ENCODE measurements at regions not wholly inside any gene's neighbourhood (a gene's known extent, or its start where the extent isn't known, plus 50 kb on each side); places are given as distances from the start of the nearest gene placed in this dataset.

DNA sequence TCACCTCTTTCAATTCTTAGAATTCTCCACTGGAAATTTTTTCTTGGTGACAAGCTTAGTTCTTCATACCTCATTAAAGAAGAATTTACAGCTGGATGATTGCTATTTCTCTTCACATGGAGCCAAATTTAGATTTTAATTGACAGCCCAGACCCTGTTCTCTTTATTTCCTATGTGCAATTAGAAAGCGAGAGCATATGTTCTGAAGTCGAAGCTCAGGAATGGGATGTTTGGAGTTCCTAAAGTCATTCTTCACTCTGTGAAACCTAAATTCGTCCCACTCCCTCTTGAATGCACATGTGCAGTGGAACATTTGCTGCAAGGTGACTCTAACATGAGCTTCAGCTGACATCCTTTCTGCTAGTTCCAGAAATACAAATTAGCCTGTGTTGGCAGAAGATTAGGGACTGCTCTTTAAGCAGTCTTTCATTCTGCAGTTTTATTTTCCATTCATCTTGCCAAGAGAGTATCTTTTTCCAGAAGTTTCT lies 129.3 kb upstream of the KCNJ16 start:
- Histone ChIP-seq H3K27ac (ENCODE audit: low read depth, low read length) (no peak overlapping the region), H3K9me3 (ENCODE audit: control insufficient read depth in 5 of 5, low read length in 5 of 5) (no peaks in the 10 kb centered on the region), H3K4me1 (ENCODE audit: control insufficient read depth in 5 of 5, insufficient read depth in 5 of 5, low read length in 5 of 5) (peaks cover 0 to 13% (median 11%) of the 10 kb centered on the region in 5 donors), H3K27me3 (ENCODE audit: control insufficient read depth in 5 of 5, insufficient read depth in 4 of 5, low read length in 5 of 5) (no peaks in the 10 kb centered on the region), H3K9ac (ENCODE audit: low read length in 5 of 5) (no peak overlapping the region), H3K36me3 (ENCODE audit: control insufficient read depth in 5 of 5, insufficient read depth in 5 of 5, low read length in 5 of 5) (no peaks in the 10 kb centered on the region), H3K4me3 (ENCODE audit: low read depth in 1 of 5, low read length in 5 of 5) (no peak overlapping the region)

DNA sequence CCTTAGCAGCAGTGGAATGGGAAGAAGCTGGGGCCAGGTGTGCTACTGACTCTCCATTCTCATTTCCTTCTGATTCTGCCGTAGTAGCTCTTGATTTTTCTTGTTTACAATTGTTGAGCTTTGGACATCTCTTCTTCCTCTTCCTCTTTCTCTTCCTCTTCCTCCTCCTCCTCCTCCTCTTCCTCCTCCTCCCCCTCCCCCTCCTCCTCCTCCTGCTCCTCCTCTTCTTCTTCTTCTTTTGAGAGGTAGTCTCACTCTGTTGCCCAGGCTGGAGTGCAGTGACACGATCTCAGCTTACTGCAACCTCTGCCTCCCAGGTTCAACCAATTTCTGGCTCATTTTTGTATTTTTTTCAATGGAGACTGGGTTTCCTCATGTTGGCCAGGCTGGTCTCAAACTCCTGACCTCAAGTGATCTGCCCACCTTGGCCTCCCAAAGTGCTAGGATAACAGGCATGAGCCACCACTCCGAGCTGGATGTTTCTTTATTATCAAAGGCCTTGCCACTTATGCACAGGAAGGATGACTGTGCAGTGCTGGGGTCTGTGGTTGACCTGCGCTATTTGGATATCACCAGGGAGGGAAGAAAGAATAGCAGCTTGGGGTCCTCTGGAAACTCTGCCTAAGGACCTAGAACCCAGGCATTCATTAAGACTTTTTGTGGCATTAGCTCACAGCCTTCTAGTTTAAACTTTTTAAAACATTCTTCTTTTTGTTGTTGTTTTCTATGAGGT lies 127.8 kb upstream of the KCNJ16 start:
- H3K4me3 ChIP-seq (ENCODE audit: low read depth in 1 of 5, low read length in 5 of 5): no peak overlapping the region
- H3K36me3 ChIP-seq (ENCODE audit: control insufficient read depth in 5 of 5, insufficient read depth in 5 of 5, low read length in 5 of 5): no peaks in the 10 kb centered on the region
- peaks cover 0 to 13% (median 11%) of the 10 kb centered on the region in 5 donors for H3K4me1 ChIP-seq (ENCODE audit: control insufficient read depth in 5 of 5, insufficient read depth in 5 of 5, low read length in 5 of 5)
- H3K9me3 ChIP-seq (ENCODE audit: control insufficient read depth in 5 of 5, low read length in 5 of 5): no peaks in the 10 kb centered on the region
- no peak overlapping the region for H3K9ac ChIP-seq (ENCODE audit: low read length in 5 of 5)
- no peak overlapping the region for H3K27ac ChIP-seq (ENCODE audit: low read depth, low read length)
- H3K27me3 ChIP-seq (ENCODE audit: control insufficient read depth in 5 of 5, insufficient read depth in 4 of 5, low read length in 5 of 5): no peaks in the 10 kb centered on the region

DNA sequence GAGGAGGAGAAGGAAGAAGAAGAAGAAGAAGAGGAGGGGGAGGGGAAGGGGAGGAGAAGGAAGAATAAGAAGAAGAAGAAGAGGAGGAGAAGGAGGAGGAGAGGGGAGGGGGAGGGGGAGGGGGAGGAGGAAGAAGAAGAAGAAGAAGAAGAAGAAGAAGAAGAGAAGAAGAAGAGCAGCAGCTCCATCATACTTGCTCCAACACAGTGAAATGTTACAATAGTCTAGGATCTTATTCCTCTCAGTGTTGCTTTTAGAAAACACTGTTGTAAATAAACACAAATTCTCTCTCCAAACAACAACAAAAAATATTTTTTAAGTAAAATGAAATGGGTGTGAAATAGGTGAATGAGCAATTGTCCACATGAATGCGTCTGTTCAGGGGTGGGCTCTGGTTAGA lies 126.6 kb upstream of the KCNJ16 start:
- Histone ChIP-seq H3K4me1 (ENCODE audit: control insufficient read depth in 5 of 5, insufficient read depth in 5 of 5, low read length in 5 of 5) (peaks cover 0 to 13% (median 11%) of the 10 kb centered on the region in 5 donors), H3K27ac (ENCODE audit: low read depth, low read length) (no peak overlapping the region), H3K9me3 (ENCODE audit: control insufficient read depth in 5 of 5, low read length in 5 of 5) (no peaks in the 10 kb centered on the region), H3K27me3 (ENCODE audit: control insufficient read depth in 5 of 5, insufficient read depth in 4 of 5, low read length in 5 of 5) (no peaks in the 10 kb centered on the region), H3K9ac (ENCODE audit: low read length in 5 of 5) (no peak overlapping the region), H3K4me3 (ENCODE audit: low read depth in 1 of 5, low read length in 5 of 5) (no peak overlapping the region), H3K36me3 (ENCODE audit: control insufficient read depth in 5 of 5, insufficient read depth in 5 of 5, low read length in 5 of 5) (no peaks in the 10 kb centered on the region)

DNA sequence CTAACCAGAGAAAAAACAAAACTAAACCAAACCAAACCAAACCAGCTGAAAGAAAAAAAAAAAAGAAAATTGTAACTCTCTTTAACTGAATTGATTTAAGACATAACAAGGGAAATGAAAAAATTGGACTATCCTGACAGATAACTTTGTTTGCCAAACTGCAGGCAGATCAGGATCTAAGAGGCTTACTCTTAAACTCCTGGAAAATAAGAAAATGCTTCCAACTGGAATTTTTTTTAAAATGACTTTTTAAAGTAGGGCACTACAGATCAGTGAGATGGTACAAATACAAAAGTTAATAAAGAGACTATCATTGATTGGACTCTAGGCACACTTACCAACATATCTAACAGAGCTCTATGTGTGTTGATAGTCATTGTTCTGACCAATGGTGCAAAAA lies 125.5 kb upstream of the KCNJ16 start:
- H3K4me3 ChIP-seq (ENCODE audit: low read depth in 1 of 5, low read length in 5 of 5): no peak overlapping the region
- H3K4me1 ChIP-seq (ENCODE audit: control insufficient read depth in 5 of 5, insufficient read depth in 5 of 5, low read length in 5 of 5): peaks cover 0 to 13% (median 11%) of the 10 kb centered on the region in 5 donors
- no peaks in the 10 kb centered on the region for H3K27me3 ChIP-seq (ENCODE audit: control insufficient read depth in 5 of 5, insufficient read depth in 4 of 5, low read length in 5 of 5)
- H3K9ac ChIP-seq (ENCODE audit: low read length in 5 of 5): no peak overlapping the region
- no peaks in the 10 kb centered on the region for H3K9me3 ChIP-seq (ENCODE audit: control insufficient read depth in 5 of 5, low read length in 5 of 5)
- no peaks in the 10 kb centered on the region for H3K36me3 ChIP-seq (ENCODE audit: control insufficient read depth in 5 of 5, insufficient read depth in 5 of 5, low read length in 5 of 5)
- H3K27ac ChIP-seq (ENCODE audit: low read depth, low read length): no peak overlapping the region

DNA sequence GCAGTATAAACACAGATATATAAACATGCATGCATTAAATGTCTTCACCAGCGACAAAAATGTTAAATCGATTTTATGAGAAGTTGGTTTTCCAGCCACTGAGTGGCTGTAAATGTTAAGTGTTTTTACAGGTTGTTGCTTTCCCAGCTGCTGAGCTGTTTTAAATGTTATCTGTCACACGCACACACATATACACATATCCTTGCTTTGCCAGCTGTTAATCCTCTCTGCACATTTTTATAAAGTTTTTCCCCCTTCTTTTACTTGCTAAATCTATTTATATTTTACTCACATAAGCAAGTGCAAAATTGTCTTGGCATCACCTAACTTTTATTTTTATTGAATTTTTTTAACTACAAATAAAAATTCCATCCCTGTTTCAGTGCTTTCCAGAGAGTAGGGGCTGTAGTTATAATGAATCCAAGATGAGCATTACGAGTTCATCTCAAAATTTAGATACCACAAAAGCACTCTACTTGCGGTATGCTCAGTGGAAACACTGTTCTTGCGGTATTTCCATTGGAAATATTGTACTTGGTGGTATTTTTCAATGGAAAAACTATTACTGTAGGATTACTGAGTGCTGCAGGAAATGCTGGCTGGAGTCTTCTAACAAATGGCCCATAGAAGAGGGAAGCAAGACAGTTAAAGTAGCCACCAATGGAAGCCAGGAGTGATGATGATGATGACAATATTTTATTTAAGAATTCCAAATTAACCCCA lies 124.9 kb upstream of the KCNJ16 start:
- Histone ChIP-seq H3K36me3 (ENCODE audit: control insufficient read depth in 5 of 5, insufficient read depth in 5 of 5, low read length in 5 of 5) (no peaks in the 10 kb centered on the region), H3K4me1 (ENCODE audit: control insufficient read depth in 5 of 5, insufficient read depth in 5 of 5, low read length in 5 of 5) (peaks cover 0 to 11% (median 9%) of the 10 kb centered on the region in 5 donors), H3K9me3 (ENCODE audit: control insufficient read depth in 5 of 5, low read length in 5 of 5) (no peaks in the 10 kb centered on the region), H3K27ac (ENCODE audit: low read depth, low read length) (no peak overlapping the region), H3K27me3 (ENCODE audit: control insufficient read depth in 5 of 5, insufficient read depth in 4 of 5, low read length in 5 of 5) (no peaks in the 10 kb centered on the region), H3K9ac (ENCODE audit: low read length in 5 of 5) (no peak overlapping the region), H3K4me3 (ENCODE audit: low read depth in 1 of 5, low read length in 5 of 5) (no peak overlapping the region)

DNA sequence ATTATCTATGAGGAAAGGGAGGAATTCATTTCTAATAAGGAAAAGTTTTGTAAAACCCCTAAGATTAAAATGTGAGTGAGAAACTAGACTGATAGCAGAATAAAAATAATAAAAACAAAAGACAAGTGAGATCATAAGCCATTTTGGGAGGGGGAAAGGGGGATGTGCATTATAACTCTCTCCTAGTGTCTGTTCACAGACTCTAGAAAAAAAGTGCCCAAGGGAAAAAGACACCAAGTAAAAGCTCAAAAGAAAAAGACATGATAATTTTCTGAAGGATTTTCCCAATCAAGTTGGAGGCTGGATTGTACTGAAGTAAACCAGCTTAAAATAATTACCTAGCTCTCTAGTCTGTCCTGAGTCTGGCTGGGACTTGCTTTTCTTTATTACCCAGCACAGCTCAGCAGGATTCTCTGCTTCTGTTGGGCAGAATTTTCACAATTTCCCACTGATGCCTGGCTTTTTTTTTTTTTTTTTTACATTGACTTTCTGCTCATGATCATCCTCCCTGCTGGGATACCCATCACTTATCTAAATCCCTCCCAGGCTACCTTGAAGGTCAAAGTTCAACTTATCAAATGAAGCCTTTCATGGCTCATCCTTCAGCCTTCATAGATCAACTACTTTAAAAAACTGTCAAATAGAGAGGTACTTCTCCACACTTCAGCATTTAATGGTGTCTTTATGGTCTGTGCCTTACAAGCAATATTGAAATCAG lies 124.2 kb upstream of the KCNJ16 start:
- no peak overlapping the region for H3K9ac ChIP-seq (ENCODE audit: low read length in 5 of 5)
- no peaks in the 10 kb centered on the region for H3K36me3 ChIP-seq (ENCODE audit: control insufficient read depth in 5 of 5, insufficient read depth in 5 of 5, low read length in 5 of 5)
- peaks cover 0 to 4% (median 2%) of the 10 kb centered on the region in 5 donors for H3K4me1 ChIP-seq (ENCODE audit: control insufficient read depth in 5 of 5, insufficient read depth in 5 of 5, low read length in 5 of 5)
- no peak overlapping the region for H3K27ac ChIP-seq (ENCODE audit: low read depth, low read length)
- no peaks in the 10 kb centered on the region for H3K9me3 ChIP-seq (ENCODE audit: control insufficient read depth in 5 of 5, low read length in 5 of 5)
- H3K4me3 ChIP-seq (ENCODE audit: low read depth in 1 of 5, low read length in 5 of 5): no peak overlapping the region
- no peaks in the 10 kb centered on the region for H3K27me3 ChIP-seq (ENCODE audit: control insufficient read depth in 5 of 5, insufficient read depth in 4 of 5, low read length in 5 of 5)

DNA sequence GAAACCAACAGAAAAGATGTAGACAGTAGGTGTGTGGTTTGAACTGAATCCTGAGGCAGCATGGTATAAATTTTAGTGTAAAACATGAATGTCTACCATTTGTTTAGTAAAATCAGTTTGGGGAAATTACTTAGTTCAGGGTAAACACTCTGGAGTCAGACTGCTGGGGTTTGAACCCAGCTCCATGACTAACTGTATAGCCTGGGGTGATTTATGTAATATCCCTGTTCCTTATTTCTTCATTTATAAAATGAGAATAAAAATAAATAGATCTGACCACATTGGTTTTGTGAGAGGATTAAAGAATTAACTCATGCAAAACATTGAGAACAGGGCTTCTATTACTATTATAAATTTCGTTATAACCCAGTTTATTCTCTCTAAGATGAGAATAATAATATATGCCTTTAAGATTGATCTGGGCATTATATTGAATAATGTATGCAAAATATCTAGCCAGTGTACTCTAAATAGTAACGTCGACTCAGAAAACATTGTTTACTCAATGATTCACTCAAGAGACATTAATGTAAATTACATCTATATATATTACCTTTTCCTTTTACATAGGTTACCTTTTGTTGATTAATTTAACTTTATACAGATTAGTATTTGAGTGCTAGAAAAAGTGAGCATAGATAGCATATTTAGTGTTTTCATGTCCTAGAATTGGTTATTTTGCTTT lies 120.6 kb upstream of the KCNJ16 start:
- Histone ChIP-seq H3K9me3 (ENCODE audit: control insufficient read depth in 5 of 5, low read length in 5 of 5) (no peaks in the 10 kb centered on the region), H3K27ac (ENCODE audit: low read depth, low read length) (no peak overlapping the region), H3K36me3 (ENCODE audit: control insufficient read depth in 5 of 5, insufficient read depth in 5 of 5, low read length in 5 of 5) (no peaks in the 10 kb centered on the region), H3K27me3 (ENCODE audit: control insufficient read depth in 5 of 5, insufficient read depth in 4 of 5, low read length in 5 of 5) (no peaks in the 10 kb centered on the region), H3K4me3 (ENCODE audit: low read depth in 1 of 5, low read length in 5 of 5) (no peak overlapping the region), H3K4me1 (ENCODE audit: control insufficient read depth in 5 of 5, insufficient read depth in 5 of 5, low read length in 5 of 5) (no peaks in the 10 kb centered on the region), H3K9ac (ENCODE audit: low read length in 5 of 5) (no peak overlapping the region)

DNA sequence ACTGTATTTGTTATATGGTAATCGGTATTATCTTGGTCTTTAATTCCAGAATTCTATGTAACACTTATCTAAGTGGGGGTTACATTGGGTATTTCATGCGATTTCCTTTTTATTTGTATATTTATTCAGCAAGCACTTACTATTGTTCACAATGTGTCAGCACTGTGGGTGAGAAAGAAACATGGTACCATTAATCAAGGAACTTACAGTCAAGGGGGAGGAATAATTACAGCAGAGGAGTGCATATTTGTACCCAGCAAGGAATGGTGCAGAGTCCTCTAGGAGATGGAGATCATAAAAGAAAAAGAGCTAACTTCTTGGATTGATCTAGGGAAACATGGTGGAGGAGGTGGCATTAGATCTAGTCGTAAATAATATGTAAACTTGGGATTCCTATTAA lies 117.0 kb upstream of the KCNJ16 start:
- no peaks in the 10 kb centered on the region for H3K36me3 ChIP-seq (ENCODE audit: control insufficient read depth in 5 of 5, insufficient read depth in 5 of 5, low read length in 5 of 5)
- H3K4me3 ChIP-seq (ENCODE audit: low read depth in 1 of 5, low read length in 5 of 5): no peak overlapping the region
- H3K4me1 ChIP-seq (ENCODE audit: control insufficient read depth in 5 of 5, insufficient read depth in 5 of 5, low read length in 5 of 5): peaks cover 3 to 21% (median 9%) of the 10 kb centered on the region in 5 donors
- no peaks in the 10 kb centered on the region for H3K9me3 ChIP-seq (ENCODE audit: control insufficient read depth in 5 of 5, low read length in 5 of 5)
- no peak overlapping the region for H3K27ac ChIP-seq (ENCODE audit: low read depth, low read length)
- H3K27me3 ChIP-seq (ENCODE audit: control insufficient read depth in 5 of 5, insufficient read depth in 4 of 5, low read length in 5 of 5): no peaks in the 10 kb centered on the region
- no peak overlapping the region for H3K9ac ChIP-seq (ENCODE audit: low read length in 5 of 5)

DNA sequence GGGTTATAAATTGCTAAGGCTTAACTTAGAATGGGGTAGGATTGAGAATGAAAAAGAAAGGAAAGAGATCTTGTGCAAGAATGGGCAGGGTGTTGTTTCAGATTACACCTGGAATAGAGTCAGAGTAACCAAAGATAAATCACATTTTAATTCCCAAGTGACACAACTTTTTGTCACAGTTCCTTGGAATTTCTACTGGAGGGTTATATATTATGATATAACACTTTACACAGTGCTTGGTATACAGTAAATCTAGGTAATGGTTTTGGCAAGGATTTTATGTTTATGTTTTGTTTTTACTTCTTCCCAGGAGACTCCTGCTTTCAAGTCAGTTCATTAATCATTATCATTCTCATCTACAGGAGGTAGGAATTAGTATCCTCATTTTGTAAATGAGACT lies 115.7 kb upstream of the KCNJ16 start:
- no peaks in the 10 kb centered on the region for H3K36me3 ChIP-seq (ENCODE audit: control insufficient read depth in 5 of 5, insufficient read depth in 5 of 5, low read length in 5 of 5)
- no peak overlapping the region for H3K4me3 ChIP-seq (ENCODE audit: low read depth in 1 of 5, low read length in 5 of 5)
- no peaks in the 10 kb centered on the region for H3K27me3 ChIP-seq (ENCODE audit: control insufficient read depth in 5 of 5, insufficient read depth in 4 of 5, low read length in 5 of 5)
- H3K9ac ChIP-seq (ENCODE audit: low read length in 5 of 5): no peak overlapping the region
- no peak overlapping the region for H3K27ac ChIP-seq (ENCODE audit: low read depth, low read length)
- peaks cover 3 to 21% (median 9%) of the 10 kb centered on the region in 5 donors for H3K4me1 ChIP-seq (ENCODE audit: control insufficient read depth in 5 of 5, insufficient read depth in 5 of 5, low read length in 5 of 5)
- H3K9me3 ChIP-seq (ENCODE audit: control insufficient read depth in 5 of 5, low read length in 5 of 5): no peaks in the 10 kb centered on the region

All from subcutaneous abdominal adipose tissue (tissue), 5 donors.